ENCODE measurements at regions not wholly inside any gene's neighbourhood (a gene's known extent, or its start where the extent isn't known, plus 50 kb on each side); places are given as distances from the start of the nearest gene placed in this dataset.

GRCh38 chr4:4808086-4808485 is 51.4 kb upstream of the MSX1 start:
- no peak for TF ChIP-seq POLR2A (IDR thresholded peaks at IDR 0.05)
- TF ChIP-seq, protein P1, sequence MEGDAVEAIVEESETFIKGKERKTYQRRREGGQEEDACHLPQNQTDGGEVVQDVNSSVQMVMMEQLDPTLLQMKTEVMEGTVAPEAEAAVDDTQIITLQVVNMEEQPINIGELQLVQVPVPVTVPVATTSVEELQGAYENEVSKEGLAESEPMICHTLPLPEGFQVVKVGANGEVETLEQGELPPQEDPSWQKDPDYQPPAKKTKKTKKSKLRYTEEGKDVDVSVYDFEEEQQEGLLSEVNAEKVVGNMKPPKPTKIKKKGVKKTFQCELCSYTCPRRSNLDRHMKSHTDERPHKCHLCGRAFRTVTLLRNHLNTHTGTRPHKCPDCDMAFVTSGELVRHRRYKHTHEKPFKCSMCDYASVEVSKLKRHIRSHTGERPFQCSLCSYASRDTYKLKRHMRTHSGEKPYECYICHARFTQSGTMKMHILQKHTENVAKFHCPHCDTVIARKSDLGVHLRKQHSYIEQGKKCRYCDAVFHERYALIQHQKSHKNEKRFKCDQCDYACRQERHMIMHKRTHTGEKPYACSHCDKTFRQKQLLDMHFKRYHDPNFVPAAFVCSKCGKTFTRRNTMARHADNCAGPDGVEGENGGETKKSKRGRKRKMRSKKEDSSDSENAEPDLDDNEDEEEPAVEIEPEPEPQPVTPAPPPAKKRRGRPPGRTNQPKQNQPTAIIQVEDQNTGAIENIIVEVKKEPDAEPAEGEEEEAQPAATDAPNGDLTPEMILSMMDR (IDR thresholded peaks at IDR 0.05), result no peak
- no peak for TF ChIP-seq POLR2AphosphoS5 (IDR thresholded peaks at IDR 0.05)
- H3K36me3 ChIP-seq, result no peaks in the 10 kb centered on the region
- no peaks in the 10 kb centered on the region for H3K27me3 ChIP-seq
- H3K4me1 ChIP-seq, result no peaks in the 10 kb centered on the region
- intact Hi-C loops (cut with DNase I; ENCODE audit: low total_unique reads), result no loop called here
- no peak overlapping the region for H3K27ac ChIP-seq
- no peak for DNase-seq (ENCODE audit: low spot score in 2 of 2)
- no peak overlapping the region for H3K4me3 ChIP-seq
- peaks cover 14 to 15% of the 10 kb centered on the region in 2 donors for H3K9me3 ChIP-seq

- no peaks in the 10 kb centered on the region for H3K4me1 ChIP-seq
- H3K27ac ChIP-seq, result no peak overlapping the region
- H3K4me3 ChIP-seq, result no peak overlapping the region
- no peaks in the 10 kb centered on the region for H3K27me3 ChIP-seq
- intact Hi-C loops (cut with DNase I; ENCODE audit: low total_unique reads), result no loop called here
- TF ChIP-seq POLR2A (IDR thresholded peaks at IDR 0.05) (no peak), POLR2AphosphoS5 (IDR thresholded peaks at IDR 0.05) (no peak)
- TF ChIP-seq, protein P1 (IDR thresholded peaks at IDR 0.05), result no peak
- H3K9me3 ChIP-seq, result peaks cover 14 to 15% of the 10 kb centered on the region in 2 donors
- DNase-seq (ENCODE audit: low spot score in 2 of 2), result no peak
- H3K36me3 ChIP-seq, result no peaks in the 10 kb centered on the region
These were observed 53.6 kb upstream of the MSX1 start for GRCh38 chr4:4805887-4806286.

DNA sequence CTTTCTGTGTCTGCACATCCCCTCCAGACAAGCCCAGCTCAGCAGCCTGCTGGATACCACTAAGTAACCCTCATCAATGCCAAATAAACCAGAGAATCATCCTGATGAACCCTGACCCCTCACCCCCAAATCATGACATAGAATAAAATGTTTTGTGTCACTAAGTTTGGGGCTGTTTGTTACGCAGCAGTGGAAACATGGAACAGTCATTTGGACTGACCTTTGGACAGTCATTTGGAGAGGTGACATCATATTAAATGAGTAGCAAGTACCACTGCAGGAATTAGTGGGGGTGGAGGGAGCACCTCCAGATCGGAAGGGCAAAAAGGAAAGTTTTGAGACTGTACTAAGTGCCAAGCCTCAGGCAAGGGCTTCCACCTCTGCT is 55.6 kb upstream of the MSX1 start:
- Histone ChIP-seq H3K27ac (no peak overlapping the region), H3K4me3 (no peak overlapping the region), H3K27me3 (no peaks in the 10 kb centered on the region), H3K4me1 (no peaks in the 10 kb centered on the region), H3K9me3 (peaks cover 2 to 4% of the 10 kb centered on the region in 2 donors), H3K36me3 (no peaks in the 10 kb centered on the region)
- DNase-seq (ENCODE audit: low spot score in 2 of 2), result no peak
- intact Hi-C loops (cut with DNase I; ENCODE audit: low total_unique reads), result no loop called here
- TF ChIP-seq POLR2AphosphoS5 (IDR thresholded peaks at IDR 0.05) (no peak), POLR2A (IDR thresholded peaks at IDR 0.05) (no peak)
- TF ChIP-seq, protein P1 (IDR thresholded peaks at IDR 0.05), result no peak

DNA sequence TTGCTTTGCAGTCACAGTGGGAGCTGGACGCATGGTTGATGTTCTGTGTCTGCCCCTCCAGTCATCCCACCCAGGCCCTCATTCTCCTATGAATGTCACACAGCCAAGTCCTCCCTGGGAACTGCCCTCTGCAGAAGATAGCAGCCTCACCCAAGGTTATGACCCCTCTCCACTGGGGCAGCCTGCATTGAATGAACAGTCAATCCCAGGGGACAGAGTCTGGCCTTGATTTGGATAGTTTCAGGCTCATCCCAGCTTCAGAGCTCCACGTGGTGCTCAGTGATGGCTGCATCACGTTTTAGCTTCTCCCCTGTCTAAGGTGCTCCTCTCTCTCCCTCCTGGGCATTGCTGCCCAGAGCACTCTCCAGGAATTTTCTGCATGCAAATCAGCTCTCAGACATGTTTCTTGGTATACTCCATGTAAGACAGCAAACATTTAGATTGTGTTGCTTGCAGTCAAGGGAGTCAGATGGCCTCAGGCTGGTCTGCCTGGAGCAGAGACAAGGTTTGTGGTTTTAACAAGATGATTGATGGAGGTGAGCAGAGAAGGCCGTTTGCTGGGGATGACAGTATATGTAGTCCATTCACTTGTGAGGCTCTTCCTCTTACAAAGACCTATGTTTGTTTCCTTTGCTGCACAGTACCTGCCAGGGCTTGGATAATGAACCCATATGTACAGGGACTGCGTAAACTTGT is 56.1 kb upstream of the MSX1 start:
- Histone ChIP-seq H3K4me3 (no peak overlapping the region), H3K9me3 (no peaks in the 10 kb centered on the region), H3K36me3 (no peaks in the 10 kb centered on the region), H3K27me3 (no peaks in the 10 kb centered on the region), H3K4me1 (no peaks in the 10 kb centered on the region), H3K27ac (no peak overlapping the region)
- DNase-seq (ENCODE audit: low spot score in 2 of 2), result no peak
- intact Hi-C loops (cut with DNase I; ENCODE audit: low total_unique reads), result no loop called here
- TF ChIP-seq POLR2AphosphoS5 (IDR thresholded peaks at IDR 0.05) (no peak), POLR2A (IDR thresholded peaks at IDR 0.05) (no peak)
- TF ChIP-seq, protein P1 (IDR thresholded peaks at IDR 0.05), result no peak

GRCh38 chr4:4800646-4801408 is 58.6 kb upstream of the MSX1 start:
- H3K9me3 ChIP-seq, result no peaks in the 10 kb centered on the region
- no peaks in the 10 kb centered on the region for H3K27me3 ChIP-seq
- TF ChIP-seq, protein P1 (IDR thresholded peaks at IDR 0.05), result no peak
- TF ChIP-seq POLR2A (IDR thresholded peaks at IDR 0.05) (no peak), POLR2AphosphoS5 (IDR thresholded peaks at IDR 0.05) (no peak)
- H3K4me3 ChIP-seq, result no peak overlapping the region
- no peak for DNase-seq (ENCODE audit: low spot score in 2 of 2)
- intact Hi-C loops (cut with DNase I; ENCODE audit: low total_unique reads), result no loop called here
- H3K27ac ChIP-seq, result no peak overlapping the region
- no peaks in the 10 kb centered on the region for H3K4me1 ChIP-seq
- no peaks in the 10 kb centered on the region for H3K36me3 ChIP-seq
